B cell (primary cell): ENCODE measurements at regions not wholly inside any gene's neighbourhood (a gene's known extent, or its start where the extent isn't known, plus 50 kb on each side); places are given as distances from the start of the nearest gene placed in this dataset.

Experiments used
- ATAC-seq: fragments of 200-7000 bp; cut with Tn5 transposase; one replicate; pipeline ENCODE4 v1.10.0; 2021; ENCODE audit warnings: low read depth, mild to moderate bottlenecking, moderate number of reproducible peaks, moderate library complexity
- CTCF ChIA-PET: fragments of 350-600 bp; sonication (Branson Sonifier 250); formaldehyde crosslinking; loops from one replicate; lab custom pipeline; 2021; ENCODE audit warnings: antibody characterized with exemption, inconsistent platforms; lab: Charles Lee
- POLR2A ChIA-PET: fragments of 350-600 bp; sonication (Branson Sonifier 250); formaldehyde crosslinking; loops from one replicate; lab custom pipeline; 2021; ENCODE audit warnings: antibody characterized with exemption; lab: Charles Lee
- DNase-seq: peaks from one replicate; pipeline ENCODE4 v3.0.0; 2013
- H2AFZ ChIP-seq: 2 replicates; pipeline ENCODE4 v1.6.1; 2012; ENCODE audit warnings: mild to moderate bottlenecking, low read depth, low read length; ENCODE audit not compliant: insufficient read depth, poor library complexity, severe bottlenecking
- H3K27ac ChIP-seq, 2 donors: 1 replicate in 1 of 2; 2 replicates in 1 of 2; pipeline ENCODE4 v1.5.1; 2012 to 2013; ENCODE audit warnings: low read length in 2 of 2, mild to moderate bottlenecking in 2 of 2, moderate library complexity in 1 of 2
- H3K27me3 ChIP-seq, 4 experiments: fragments of 200-600 bp in 1 of 4; sonication (generic) in 1 of 4; replicated peaks in 1 of 4; 1 replicate in 2 of 4; 2 replicates in 2 of 4; pipeline versions ENCODE4 v1.6.1 to v1.7.0; 2013 to 2016; ENCODE audit warnings: low read length in 3 of 4, mild to moderate bottlenecking in 2 of 4, mixed read lengths in 1 of 4, moderate library complexity in 1 of 4; ENCODE audit not compliant: insufficient read depth in 4 of 4, control insufficient read depth in 3 of 4; ENCODE audit errors: control extremely low read depth in 1 of 4
- H3K36me3 ChIP-seq, 2 experiments: replicated peaks in 1 of 2; 1 replicate in 1 of 2; 2 replicates in 1 of 2; pipeline versions ENCODE4 v1.6.1 to v1.7.1; 2013; ENCODE audit warnings: low read length in 1 of 2; ENCODE audit not compliant: insufficient read depth in 2 of 2, control insufficient read depth in 1 of 2; ENCODE audit errors: control extremely low read depth in 1 of 2, extremely low read depth in 1 of 2
- H3K4me1 ChIP-seq, 2 donors: fragments of 200-600 bp in 1 of 2; sonication (generic) in 1 of 2; 1 replicate in 1 of 2; 2 replicates in 1 of 2; pipeline versions ENCODE4 v1.5.1 to v1.6.1; 2013 to 2017; ENCODE audit warnings: low read length in 2 of 2; ENCODE audit not compliant: control insufficient read depth in 2 of 2, insufficient read depth in 2 of 2
- H3K4me2 ChIP-seq: replicated peaks from 2 replicates; pipeline ENCODE3; 2012; ENCODE audit warnings: mild to moderate bottlenecking, low read depth, low read length; ENCODE audit not compliant: poor library complexity, severe bottlenecking
- H3K4me3 ChIP-seq, 5 experiments: fragments of 200-600 bp in 1 of 5; sonication (generic) in 1 of 5; 1 replicate in 3 of 5; 2 replicates in 2 of 5; pipeline versions ENCODE4 v1.5.1 to v1.7.0; 2011 to 2016; ENCODE audit warnings: low read length in 4 of 5, mild to moderate bottlenecking in 4 of 5, low read depth in 2 of 5, control low read depth in 1 of 5, moderate library complexity in 1 of 5; ENCODE audit not compliant: insufficient read depth in 1 of 5; ENCODE audit errors: control extremely low read depth in 1 of 5, extremely low read depth in 1 of 5
- H3K79me2 ChIP-seq: fragments of 200-600 bp; sonication (generic); one replicate; pipeline ENCODE4 v1.6.0; 2016; ENCODE audit warnings: low read length; ENCODE audit not compliant: control insufficient read depth, insufficient read depth
- H3K9ac ChIP-seq: fragments of 200-600 bp; sonication (generic); 2 replicates; pipeline ENCODE4 v1.6.1; 2017; ENCODE audit warnings: mild to moderate bottlenecking, low read length, moderate library complexity
- H3K9me3 ChIP-seq, 3 donors: one replicate each; pipeline versions ENCODE4 v1.6.1 to v1.7.1; 2013; ENCODE audit warnings: low read length in 2 of 3; ENCODE audit not compliant: control insufficient read depth in 2 of 3, insufficient read depth in 1 of 3; ENCODE audit errors: control extremely low read depth in 1 of 3
- H4K20me1 ChIP-seq: 2 replicates; pipeline ENCODE4 v1.6.0; 2012; ENCODE audit warnings: mild to moderate bottlenecking, low read length; ENCODE audit not compliant: insufficient read depth, control insufficient read depth, poor library complexity, severe bottlenecking
- H3K27ac Mint-ChIP-seq: one replicate; pipeline ENCODE4 v1.8.0; 2021; ENCODE audit warnings: mixed read lengths
- H3K27me3 Mint-ChIP-seq: one replicate; pipeline ENCODE4 v1.8.0; 2021; ENCODE audit warnings: mixed read lengths
- H3K4me1 Mint-ChIP-seq: one replicate; pipeline ENCODE4 v1.8.0; 2021; ENCODE audit warnings: mixed read lengths
- H3K4me3 Mint-ChIP-seq: one replicate; pipeline ENCODE4 v1.8.0; 2021; ENCODE audit warnings: mixed read lengths
- H3K9me3 Mint-ChIP-seq: one replicate; pipeline ENCODE4 v1.8.0; 2022; ENCODE audit warnings: mixed read lengths; ENCODE audit not compliant: insufficient read depth
- CTCF ChIP-seq: fragments of 200-600 bp; IDR thresholded peaks from one replicate; pipeline ENCODE4 v1.8.0; 2022; ENCODE audit warnings: antibody characterized with exemption, mild to moderate bottlenecking
- EZH2 ChIP-seq: IDR thresholded peaks from 2 replicates; pipeline ENCODE4 v1.6.1; 2012; ENCODE audit warnings: borderline replicate concordance, low read depth, mild to moderate bottlenecking, moderate library complexity, low read length; ENCODE audit not compliant: insufficient read depth, poor library complexity, severe bottlenecking
- WGBS: methylation state at CpG from one replicate; pipeline ENCODE4 v1.1.5; 2013; ENCODE audit warnings: missing lambda C conversion rate; ENCODE audit not compliant: insufficient coverage; 5-methylcytosine and 5-hydroxymethylcytosine counted together
- intact Hi-C: fragments of 100-400 bp; cut with micrococcal nuclease; formaldehyde crosslinking; loops from one replicate; pipeline ENCODE4 v1.10.0; 2022

- Histone ChIP-seq H3K4me2 (no peak overlapping the region), H3K27ac (no peak overlapping the region), H3K9me3 (no peaks in the 10 kb centered on the region), H4K20me1 (no peaks in the 10 kb centered on the region), H3K4me1 (no peaks in the 10 kb centered on the region), H3K27me3 (no peaks in the 10 kb centered on the region), H2AFZ (no peak overlapping the region), H3K9ac (no peak overlapping the region), H3K79me2 (no peaks in the 10 kb centered on the region), H3K4me3 (no peak overlapping the region), H3K36me3 (no peaks in the 10 kb centered on the region)
- Mint-ChIP-seq H3K27ac (no peak overlapping the region), H3K27me3 (no peaks in the 10 kb centered on the region), H3K4me1 (no peaks in the 10 kb centered on the region), H3K9me3 (no peaks in the 10 kb centered on the region), H3K4me3 (no peak overlapping the region)
- CTCF ChIA-PET, result interaction anchor here (1.2 kb wide), 1 partner anchor 198 kb away, joined by 3 read pairs; no protein-coding TSS in a partner anchor
- ATAC-seq (no peak), DNase-seq (no peak)
- POLR2A ChIA-PET, result no interaction called here
- TF ChIP-seq CTCF, result no peak
- TF ChIP-seq EZH2, result no peak
- 91% methylated on average over 6 of the region's 7 CpGs for WGBS
- intact Hi-C loops, result no loop called here
These were observed 141.4 kb downstream of the TMEM38B start for GRCh38 chr9:105835721-105836120.

- Histone ChIP-seq H2AFZ (no peak overlapping the region), H3K27ac (no peak overlapping the region), H3K36me3 (no peaks in the 10 kb centered on the region), H3K27me3 (no peaks in the 10 kb centered on the region), H4K20me1 (no peaks in the 10 kb centered on the region), H3K4me1 (no peaks in the 10 kb centered on the region), H3K9ac (no peak overlapping the region), H3K9me3 (no peaks in the 10 kb centered on the region), H3K79me2 (no peaks in the 10 kb centered on the region), H3K4me3 (no peak overlapping the region), H3K4me2 (no peak overlapping the region)
- intact Hi-C loops, result no loop called here
- ChIA-PET POLR2A (no interaction called here), CTCF (interaction anchor here (1.2 kb wide), 1 partner anchor 199 kb away, joined by 3 read pairs; no protein-coding TSS in a partner anchor)
- Mint-ChIP-seq H3K27ac (no peak overlapping the region), H3K4me1 (no peaks in the 10 kb centered on the region), H3K4me3 (no peak overlapping the region), H3K27me3 (no peaks in the 10 kb centered on the region), H3K9me3 (no peaks in the 10 kb centered on the region)
- no peak for ATAC-seq
- no peak for DNase-seq
- WGBS, result 91% methylated on average over 10 of the region's 10 CpGs
- TF ChIP-seq EZH2 (no peak), CTCF (no peak)
These were observed 142.8 kb downstream of the TMEM38B start for GRCh38 chr9:105836936-105837660.
